NCI-H1694 treated with DMSO at 0.1 percent for 48 hours (cell line): ENCODE measurements at regions not wholly inside any gene's neighbourhood (a gene's known extent, or its start where the extent isn't known, plus 50 kb on each side); places are given as distances from the start of the nearest gene placed in this dataset.

Experiments used
- DNase-seq: peaks from one replicate; lab custom pipeline; 2025; lab: John Stamatoyannopoulos, UW

- DNase-seq, result no peak
Observed at GRCh38 chr4:11484531-11484930, 55.8 kb upstream of the HS3ST1 start.

- no peak for DNase-seq
Observed at GRCh38 chr4:11483046-11483445, 54.4 kb upstream of the HS3ST1 start.

GRCh38 chr4:11480683-11481082 lies 52.0 kb upstream of the HS3ST1 start:
- no peak for DNase-seq
